ENCODE measurements at regions not wholly inside any gene's neighbourhood (a gene's known extent, or its start where the extent isn't known, plus 50 kb on each side); places are given as distances from the start of the nearest gene placed in this dataset.

DNA sequence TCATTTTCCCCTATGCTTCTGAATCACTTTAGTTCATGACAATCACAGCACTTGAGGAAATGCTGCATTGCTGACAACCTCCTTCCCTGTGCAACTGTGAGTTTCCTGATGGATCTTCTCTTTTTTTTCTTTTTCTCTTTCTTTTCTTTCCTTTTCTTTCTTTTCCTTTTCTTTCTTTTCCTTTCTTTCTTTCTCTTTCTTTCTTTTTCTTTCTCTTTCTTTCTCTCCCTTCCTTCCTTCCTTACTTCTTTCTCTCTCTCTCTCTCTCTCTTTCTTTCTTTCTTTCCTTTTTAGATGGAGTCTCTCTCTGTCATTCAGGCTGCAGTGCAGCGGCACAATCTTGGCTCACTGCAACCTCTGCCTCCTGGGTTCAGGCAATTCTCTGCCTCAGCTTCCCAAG is 247.9 kb upstream of the HTR2A start:
- Histone ChIP-seq H3K9ac (ENCODE audit: low read depth in 1 of 2, low read length in 2 of 2) (no peak overlapping the region), H3K36me3 (ENCODE audit: control insufficient read depth in 4 of 4, insufficient read depth in 3 of 4, low read depth in 1 of 4, low read length in 3 of 4) (no peaks in the 10 kb centered on the region), H3K4me3 (ENCODE audit: low read depth in 1 of 3, low read length in 3 of 3) (no peak overlapping the region), H3K27me3 (ENCODE audit: control insufficient read depth in 4 of 4, insufficient read depth in 4 of 4, low read length in 3 of 4) (no peaks in the 10 kb centered on the region), H3K27ac (ENCODE audit: low read depth in 1 of 2, low read length in 2 of 2) (no peak overlapping the region), H3K4me1 (ENCODE audit: control insufficient read depth in 4 of 4, insufficient read depth in 4 of 4, low read length in 3 of 4) (peaks cover 0 to 4% (median 0%) of the 10 kb centered on the region in 4 donors), H3K9me3 (ENCODE audit: control insufficient read depth in 4 of 4, low read length in 3 of 4) (no peaks in the 10 kb centered on the region)
- no peak for DNase-seq (ENCODE audit: low spot score)
- TF ChIP-seq ATF3 (IDR thresholded peaks at IDR 0.05) (no peak), GABPA (IDR thresholded peaks at IDR 0.05 in 1 of 2, conservative IDR thresholded peaks at IDR 0.05 in 1 of 2) (no peak), HNF4A (conservative IDR thresholded peaks at IDR 0.05) (no peak), TAF1 (conservative IDR thresholded peaks at IDR 0.05) (no peak), FOXA2 (IDR thresholded peaks at IDR 0.05) (no peak), RAD21 (IDR thresholded peaks at IDR 0.05) (no peak), NR2F2 (IDR thresholded peaks at IDR 0.05) (no peak), HNF4G (IDR thresholded peaks at IDR 0.05) (no peak), SP1 (IDR thresholded peaks at IDR 0.05) (no peak), JUND (IDR thresholded peaks at IDR 0.05) (no peak), EGR1 (IDR thresholded peaks at IDR 0.05; ENCODE audit: low read depth in 2 of 2) (no peak), YY1 (IDR thresholded peaks at IDR 0.05) (no peak), FOXA1 (IDR thresholded peaks at IDR 0.05) (no peak), RXRA (IDR thresholded peaks at IDR 0.05) (no peak)
- TF ChIP-seq, protein P1, sequence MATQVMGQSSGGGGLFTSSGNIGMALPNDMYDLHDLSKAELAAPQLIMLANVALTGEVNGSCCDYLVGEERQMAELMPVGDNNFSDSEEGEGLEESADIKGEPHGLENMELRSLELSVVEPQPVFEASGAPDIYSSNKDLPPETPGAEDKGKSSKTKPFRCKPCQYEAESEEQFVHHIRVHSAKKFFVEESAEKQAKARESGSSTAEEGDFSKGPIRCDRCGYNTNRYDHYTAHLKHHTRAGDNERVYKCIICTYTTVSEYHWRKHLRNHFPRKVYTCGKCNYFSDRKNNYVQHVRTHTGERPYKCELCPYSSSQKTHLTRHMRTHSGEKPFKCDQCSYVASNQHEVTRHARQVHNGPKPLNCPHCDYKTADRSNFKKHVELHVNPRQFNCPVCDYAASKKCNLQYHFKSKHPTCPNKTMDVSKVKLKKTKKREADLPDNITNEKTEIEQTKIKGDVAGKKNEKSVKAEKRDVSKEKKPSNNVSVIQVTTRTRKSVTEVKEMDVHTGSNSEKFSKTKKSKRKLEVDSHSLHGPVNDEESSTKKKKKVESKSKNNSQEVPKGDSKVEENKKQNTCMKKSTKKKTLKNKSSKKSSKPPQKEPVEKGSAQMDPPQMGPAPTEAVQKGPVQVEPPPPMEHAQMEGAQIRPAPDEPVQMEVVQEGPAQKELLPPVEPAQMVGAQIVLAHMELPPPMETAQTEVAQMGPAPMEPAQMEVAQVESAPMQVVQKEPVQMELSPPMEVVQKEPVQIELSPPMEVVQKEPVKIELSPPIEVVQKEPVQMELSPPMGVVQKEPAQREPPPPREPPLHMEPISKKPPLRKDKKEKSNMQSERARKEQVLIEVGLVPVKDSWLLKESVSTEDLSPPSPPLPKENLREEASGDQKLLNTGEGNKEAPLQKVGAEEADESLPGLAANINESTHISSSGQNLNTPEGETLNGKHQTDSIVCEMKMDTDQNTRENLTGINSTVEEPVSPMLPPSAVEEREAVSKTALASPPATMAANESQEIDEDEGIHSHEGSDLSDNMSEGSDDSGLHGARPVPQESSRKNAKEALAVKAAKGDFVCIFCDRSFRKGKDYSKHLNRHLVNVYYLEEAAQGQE (IDR thresholded peaks at IDR 0.05): no peak
- TF ChIP-seq, protein P2, sequence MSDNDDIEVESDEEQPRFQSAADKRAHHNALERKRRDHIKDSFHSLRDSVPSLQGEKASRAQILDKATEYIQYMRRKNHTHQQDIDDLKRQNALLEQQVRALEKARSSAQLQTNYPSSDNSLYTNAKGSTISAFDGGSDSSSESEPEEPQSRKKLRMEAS (IDR thresholded peaks at IDR 0.05): no peak
- TF ChIP-seq, protein P3, sequence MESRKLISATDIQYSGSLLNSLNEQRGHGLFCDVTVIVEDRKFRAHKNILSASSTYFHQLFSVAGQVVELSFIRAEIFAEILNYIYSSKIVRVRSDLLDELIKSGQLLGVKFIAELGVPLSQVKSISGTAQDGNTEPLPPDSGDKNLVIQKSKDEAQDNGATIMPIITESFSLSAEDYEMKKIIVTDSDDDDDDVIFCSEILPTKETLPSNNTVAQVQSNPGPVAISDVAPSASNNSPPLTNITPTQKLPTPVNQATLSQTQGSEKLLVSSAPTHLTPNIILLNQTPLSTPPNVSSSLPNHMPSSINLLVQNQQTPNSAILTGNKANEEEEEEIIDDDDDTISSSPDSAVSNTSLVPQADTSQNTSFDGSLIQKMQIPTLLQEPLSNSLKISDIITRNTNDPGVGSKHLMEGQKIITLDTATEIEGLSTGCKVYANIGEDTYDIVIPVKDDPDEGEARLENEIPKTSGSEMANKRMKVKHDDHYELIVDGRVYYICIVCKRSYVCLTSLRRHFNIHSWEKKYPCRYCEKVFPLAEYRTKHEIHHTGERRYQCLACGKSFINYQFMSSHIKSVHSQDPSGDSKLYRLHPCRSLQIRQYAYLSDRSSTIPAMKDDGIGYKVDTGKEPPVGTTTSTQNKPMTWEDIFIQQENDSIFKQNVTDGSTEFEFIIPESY (IDR thresholded peaks at IDR 0.05): no peak
- 98% methylated on average over 1 of the region's 1 CpG for WGBS

GRCh38 chr13:47142105-47142504 is 245.3 kb upstream of the HTR2A start:
- Histone ChIP-seq H3K9me3 (ENCODE audit: control insufficient read depth in 4 of 4, low read length in 3 of 4) (no peaks in the 10 kb centered on the region), H3K36me3 (ENCODE audit: control insufficient read depth in 4 of 4, insufficient read depth in 3 of 4, low read depth in 1 of 4, low read length in 3 of 4) (no peaks in the 10 kb centered on the region), H3K27me3 (ENCODE audit: control insufficient read depth in 4 of 4, insufficient read depth in 4 of 4, low read length in 3 of 4) (no peaks in the 10 kb centered on the region), H3K27ac (ENCODE audit: low read depth in 1 of 2, low read length in 2 of 2) (no peak overlapping the region), H3K4me1 (ENCODE audit: control insufficient read depth in 4 of 4, insufficient read depth in 4 of 4, low read length in 3 of 4) (peaks cover 0 to 10% (median under 1%) of the 10 kb centered on the region in 4 donors), H3K9ac (ENCODE audit: low read depth in 1 of 2, low read length in 2 of 2) (no peak overlapping the region), H3K4me3 (ENCODE audit: low read depth in 1 of 3, low read length in 3 of 3) (no peak overlapping the region)
- DNase-seq (ENCODE audit: low spot score): no peak
- WGBS: 87% methylated on average over 2 of the region's 2 CpGs
- no peak for TF ChIP-seq FOXA2 (IDR thresholded peaks at IDR 0.05)
- TF ChIP-seq HNF4G (IDR thresholded peaks at IDR 0.05): no peak
- TF ChIP-seq JUND (IDR thresholded peaks at IDR 0.05): no peak
- TF ChIP-seq, protein P4, sequence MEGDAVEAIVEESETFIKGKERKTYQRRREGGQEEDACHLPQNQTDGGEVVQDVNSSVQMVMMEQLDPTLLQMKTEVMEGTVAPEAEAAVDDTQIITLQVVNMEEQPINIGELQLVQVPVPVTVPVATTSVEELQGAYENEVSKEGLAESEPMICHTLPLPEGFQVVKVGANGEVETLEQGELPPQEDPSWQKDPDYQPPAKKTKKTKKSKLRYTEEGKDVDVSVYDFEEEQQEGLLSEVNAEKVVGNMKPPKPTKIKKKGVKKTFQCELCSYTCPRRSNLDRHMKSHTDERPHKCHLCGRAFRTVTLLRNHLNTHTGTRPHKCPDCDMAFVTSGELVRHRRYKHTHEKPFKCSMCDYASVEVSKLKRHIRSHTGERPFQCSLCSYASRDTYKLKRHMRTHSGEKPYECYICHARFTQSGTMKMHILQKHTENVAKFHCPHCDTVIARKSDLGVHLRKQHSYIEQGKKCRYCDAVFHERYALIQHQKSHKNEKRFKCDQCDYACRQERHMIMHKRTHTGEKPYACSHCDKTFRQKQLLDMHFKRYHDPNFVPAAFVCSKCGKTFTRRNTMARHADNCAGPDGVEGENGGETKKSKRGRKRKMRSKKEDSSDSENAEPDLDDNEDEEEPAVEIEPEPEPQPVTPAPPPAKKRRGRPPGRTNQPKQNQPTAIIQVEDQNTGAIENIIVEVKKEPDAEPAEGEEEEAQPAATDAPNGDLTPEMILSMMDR (IDR thresholded peaks at IDR 0.05; ENCODE audit: low read depth, low read length, missing input control): no peak
- TF ChIP-seq, protein P3 (IDR thresholded peaks at IDR 0.05): no peak
- TF ChIP-seq YY1 (IDR thresholded peaks at IDR 0.05): no peak
- TF ChIP-seq SP1 (IDR thresholded peaks at IDR 0.05): no peak
- TF ChIP-seq RAD21 (IDR thresholded peaks at IDR 0.05): no peak
- TF ChIP-seq TAF1 (conservative IDR thresholded peaks at IDR 0.05): no peak
- no peak for TF ChIP-seq FOXA1 (IDR thresholded peaks at IDR 0.05)
- no peak for TF ChIP-seq RXRA (IDR thresholded peaks at IDR 0.05)
- TF ChIP-seq NR2F2 (IDR thresholded peaks at IDR 0.05): no peak
- TF ChIP-seq, protein P2 (IDR thresholded peaks at IDR 0.05): no peak
- TF ChIP-seq GABPA (IDR thresholded peaks at IDR 0.05 in 1 of 2, conservative IDR thresholded peaks at IDR 0.05 in 1 of 2): no peak
- TF ChIP-seq EGR1 (IDR thresholded peaks at IDR 0.05; ENCODE audit: low read depth in 2 of 2): no peak
